ENCODE measurements at regions not wholly inside any gene's neighbourhood (a gene's known extent, or its start where the extent isn't known, plus 50 kb on each side); places are given as distances from the start of the nearest gene placed in this dataset.

GRCh38 chr15:29433507-29434248 lies 164.1 kb upstream of the NSMCE3 start:
- peaks cover 8% of the 10 kb centered on the region for H3K4me1 ChIP-seq (ENCODE audit: control insufficient read depth, low read depth, low read length)
- no peak overlapping the region for H3K9ac ChIP-seq (ENCODE audit: low read length)
- no peaks in the 10 kb centered on the region for H3K36me3 ChIP-seq (ENCODE audit: control insufficient read depth, low read depth, low read length)
- H3K9me3 ChIP-seq (ENCODE audit: control insufficient read depth, low read depth, low read length), result no peaks in the 10 kb centered on the region
- no peak overlapping the region for H3K4me3 ChIP-seq (ENCODE audit: low read length)
- no peaks in the 10 kb centered on the region for H3K27me3 ChIP-seq (ENCODE audit: control insufficient read depth, insufficient read depth, low read length)
- H3K27ac ChIP-seq (ENCODE audit: low read length), result no peak overlapping the region

DNA sequence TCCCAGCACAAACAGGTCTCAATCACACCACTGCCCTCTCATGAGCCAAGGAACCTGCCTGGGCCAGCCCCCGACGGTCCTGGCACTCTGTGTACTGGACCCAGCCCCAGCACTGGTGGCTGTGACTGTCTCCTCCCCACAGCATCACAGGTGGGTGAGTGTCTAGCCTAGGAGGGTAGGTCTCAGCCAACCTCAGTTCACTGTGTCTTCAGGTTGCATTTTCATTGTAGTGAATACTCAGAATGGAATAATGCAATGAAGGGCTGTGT lies 163.4 kb upstream of the NSMCE3 start:
- Histone ChIP-seq H3K4me1 (ENCODE audit: control insufficient read depth, low read depth, low read length) (peaks cover 8% of the 10 kb centered on the region), H3K27ac (ENCODE audit: low read length) (no peak overlapping the region), H3K9ac (ENCODE audit: low read length) (no peak overlapping the region), H3K4me3 (ENCODE audit: low read length) (no peak overlapping the region), H3K36me3 (ENCODE audit: control insufficient read depth, low read depth, low read length) (no peaks in the 10 kb centered on the region), H3K9me3 (ENCODE audit: control insufficient read depth, low read depth, low read length) (no peaks in the 10 kb centered on the region), H3K27me3 (ENCODE audit: control insufficient read depth, insufficient read depth, low read length) (no peaks in the 10 kb centered on the region)

GRCh38 chr15:29432191-29433049 lies 162.8 kb upstream of the NSMCE3 start:
- Histone ChIP-seq H3K9ac (ENCODE audit: low read length) (no peak overlapping the region), H3K27ac (ENCODE audit: low read length) (no peak overlapping the region), H3K4me1 (ENCODE audit: control insufficient read depth, low read depth, low read length) (peaks cover 8% of the 10 kb centered on the region)

DNA sequence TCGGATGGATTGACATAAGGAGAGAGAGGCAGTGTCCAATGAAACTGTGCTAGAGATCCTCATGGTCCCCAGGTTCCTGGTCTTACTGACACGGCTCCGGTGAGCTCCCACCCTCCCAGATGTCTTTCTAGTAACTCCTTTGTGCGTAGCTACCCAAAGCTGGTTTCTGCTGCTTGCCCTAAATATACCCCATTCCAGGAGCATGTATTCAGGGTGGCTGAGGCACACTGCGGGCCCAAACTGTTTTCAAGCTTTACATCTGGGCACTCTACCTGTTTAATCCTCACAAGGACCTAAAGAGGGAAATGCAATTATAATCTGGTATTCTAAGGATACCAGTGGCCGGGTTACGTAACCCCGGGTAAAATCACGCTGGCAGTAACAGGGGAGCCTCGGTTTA lies 161.2 kb upstream of the NSMCE3 start:
- no peaks in the 10 kb centered on the region for H3K36me3 ChIP-seq (ENCODE audit: control insufficient read depth, low read depth, low read length)
- H3K9ac ChIP-seq (ENCODE audit: low read length), result no peak overlapping the region
- no peak overlapping the region for H3K27ac ChIP-seq (ENCODE audit: low read length)
- peaks cover 8% of the 10 kb centered on the region for H3K4me1 ChIP-seq (ENCODE audit: control insufficient read depth, low read depth, low read length)
- H3K27me3 ChIP-seq (ENCODE audit: control insufficient read depth, insufficient read depth, low read length), result no peaks in the 10 kb centered on the region
- no peak overlapping the region for H3K4me3 ChIP-seq (ENCODE audit: low read length)
- H3K9me3 ChIP-seq (ENCODE audit: control insufficient read depth, low read depth, low read length), result no peaks in the 10 kb centered on the region

More at GRCh38 chr15:29432191-29433049, 162.8 kb upstream of the NSMCE3 start:
- Histone ChIP-seq H3K27me3 (ENCODE audit: control insufficient read depth, insufficient read depth, low read length) (no peaks in the 10 kb centered on the region), H3K4me3 (ENCODE audit: low read length) (no peak overlapping the region), H3K9me3 (ENCODE audit: control insufficient read depth, low read depth, low read length) (no peaks in the 10 kb centered on the region), H3K36me3 (ENCODE audit: control insufficient read depth, low read depth, low read length) (no peaks in the 10 kb centered on the region)

DNA sequence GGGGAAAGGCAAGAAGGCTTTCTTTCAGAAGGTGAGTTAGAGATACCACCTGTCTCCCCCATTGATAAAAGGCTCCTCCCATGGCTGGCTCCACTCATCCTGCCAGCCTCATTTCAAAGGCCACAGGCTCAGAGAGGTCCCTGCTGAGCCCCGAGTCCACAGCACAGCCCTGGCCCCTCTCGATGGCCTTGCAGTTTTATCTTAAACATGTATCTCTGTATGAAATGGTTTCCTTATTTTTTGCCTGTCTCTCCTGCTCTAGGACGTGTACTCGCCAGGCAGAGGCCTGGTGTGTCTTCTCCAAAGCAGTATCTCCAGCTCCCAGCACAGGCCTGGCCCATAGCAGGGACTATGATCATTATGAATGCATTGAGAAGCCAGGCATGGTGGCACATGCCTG lies 160.5 kb upstream of the NSMCE3 start:
- Histone ChIP-seq H3K36me3 (ENCODE audit: control insufficient read depth, low read depth, low read length) (no peaks in the 10 kb centered on the region), H3K9ac (ENCODE audit: low read length) (no peak overlapping the region), H3K9me3 (ENCODE audit: control insufficient read depth, low read depth, low read length) (no peaks in the 10 kb centered on the region), H3K4me3 (ENCODE audit: low read length) (no peak overlapping the region), H3K4me1 (ENCODE audit: control insufficient read depth, low read depth, low read length) (peaks cover 8% of the 10 kb centered on the region), H3K27me3 (ENCODE audit: control insufficient read depth, insufficient read depth, low read length) (no peaks in the 10 kb centered on the region), H3K27ac (ENCODE audit: low read length) (no peak overlapping the region)

DNA sequence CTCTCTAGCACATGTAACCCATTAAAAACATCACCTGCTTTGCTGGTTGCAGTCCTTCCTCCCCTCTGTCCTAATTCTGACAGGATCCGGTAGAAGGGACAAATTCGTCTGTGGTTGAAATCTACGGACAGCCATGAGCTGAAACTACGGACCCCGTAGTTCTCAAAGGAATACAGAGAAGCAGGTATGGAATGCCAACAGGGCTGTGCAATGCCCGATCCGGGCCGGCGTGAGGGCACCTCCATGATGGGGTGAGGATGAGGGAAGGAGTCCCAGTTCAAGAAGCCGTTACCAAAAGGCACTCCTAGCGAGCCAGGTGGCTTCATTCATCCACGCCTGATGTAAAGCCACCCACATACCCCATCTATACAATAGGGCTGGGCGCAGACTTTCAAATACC lies 160.0 kb upstream of the NSMCE3 start:
- Histone ChIP-seq H3K9ac (ENCODE audit: low read length) (no peak overlapping the region), H3K4me1 (ENCODE audit: control insufficient read depth, low read depth, low read length) (peaks cover 3% of the 10 kb centered on the region), H3K36me3 (ENCODE audit: control insufficient read depth, low read depth, low read length) (no peaks in the 10 kb centered on the region), H3K27me3 (ENCODE audit: control insufficient read depth, insufficient read depth, low read length) (no peaks in the 10 kb centered on the region), H3K27ac (ENCODE audit: low read length) (no peak overlapping the region), H3K9me3 (ENCODE audit: control insufficient read depth, low read depth, low read length) (no peaks in the 10 kb centered on the region), H3K4me3 (ENCODE audit: low read length) (no peak overlapping the region)

DNA sequence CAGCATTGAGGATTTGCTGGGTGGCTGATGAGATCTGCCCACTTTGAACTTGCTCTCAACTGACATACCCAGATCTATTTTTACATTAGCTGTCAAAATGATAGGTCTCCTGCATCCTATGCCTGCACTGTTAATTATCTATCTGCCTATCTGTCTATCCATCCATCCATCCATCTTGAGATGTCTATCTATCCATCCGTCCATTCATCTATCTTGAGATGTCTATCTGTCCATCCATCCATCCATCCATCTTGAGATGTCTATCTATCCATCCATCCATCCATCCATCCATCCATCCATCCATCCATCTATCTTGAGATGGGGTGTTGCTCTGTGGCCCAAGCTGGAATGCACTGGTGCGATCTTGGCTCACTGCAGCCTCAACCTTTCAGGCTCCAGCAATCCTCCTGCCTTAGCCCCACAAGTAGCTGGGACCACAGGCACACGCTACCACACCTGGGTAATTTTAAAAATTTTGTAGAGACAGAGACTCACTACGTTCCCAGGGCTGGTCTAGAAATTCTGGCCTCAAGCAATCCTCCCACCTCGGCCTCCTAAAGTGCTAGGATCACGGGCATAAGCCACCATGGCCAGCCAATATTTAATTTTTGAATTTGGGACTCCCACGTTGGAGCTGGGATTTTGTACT lies 159.4 kb upstream of the NSMCE3 start:
- Histone ChIP-seq H3K4me1 (ENCODE audit: control insufficient read depth, low read depth, low read length) (no peaks in the 10 kb centered on the region), H3K27me3 (ENCODE audit: control insufficient read depth, insufficient read depth, low read length) (no peaks in the 10 kb centered on the region), H3K9ac (ENCODE audit: low read length) (no peak overlapping the region), H3K36me3 (ENCODE audit: control insufficient read depth, low read depth, low read length) (no peaks in the 10 kb centered on the region), H3K9me3 (ENCODE audit: control insufficient read depth, low read depth, low read length) (no peaks in the 10 kb centered on the region), H3K27ac (ENCODE audit: low read length) (no peak overlapping the region), H3K4me3 (ENCODE audit: low read length) (no peak overlapping the region)

DNA sequence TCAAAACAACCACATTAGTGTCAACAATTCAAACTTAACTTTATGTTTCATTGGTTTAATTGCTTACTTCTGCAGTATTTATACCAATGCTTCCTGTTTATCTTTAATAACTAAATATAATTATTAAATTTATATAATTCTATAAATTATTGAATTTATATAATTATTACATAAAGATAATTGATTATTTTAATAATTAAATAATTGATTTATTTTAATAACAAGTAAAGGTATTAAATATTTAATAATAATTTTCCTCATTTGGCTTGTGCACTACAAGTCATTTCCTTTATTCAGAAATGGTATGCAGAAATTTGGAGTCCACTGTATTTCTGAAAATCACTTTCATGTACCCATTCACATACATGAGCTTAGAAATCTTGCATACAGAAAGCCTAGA lies 156.2 kb upstream of the NSMCE3 start:
- Histone ChIP-seq H3K36me3 (ENCODE audit: control insufficient read depth, low read depth, low read length) (no peaks in the 10 kb centered on the region), H3K27ac (ENCODE audit: low read length) (no peak overlapping the region), H3K9me3 (ENCODE audit: control insufficient read depth, low read depth, low read length) (no peaks in the 10 kb centered on the region), H3K27me3 (ENCODE audit: control insufficient read depth, insufficient read depth, low read length) (no peaks in the 10 kb centered on the region), H3K4me1 (ENCODE audit: control insufficient read depth, low read depth, low read length) (peaks cover 1% of the 10 kb centered on the region), H3K9ac (ENCODE audit: low read length) (no peak overlapping the region), H3K4me3 (ENCODE audit: low read length) (no peak overlapping the region)

DNA sequence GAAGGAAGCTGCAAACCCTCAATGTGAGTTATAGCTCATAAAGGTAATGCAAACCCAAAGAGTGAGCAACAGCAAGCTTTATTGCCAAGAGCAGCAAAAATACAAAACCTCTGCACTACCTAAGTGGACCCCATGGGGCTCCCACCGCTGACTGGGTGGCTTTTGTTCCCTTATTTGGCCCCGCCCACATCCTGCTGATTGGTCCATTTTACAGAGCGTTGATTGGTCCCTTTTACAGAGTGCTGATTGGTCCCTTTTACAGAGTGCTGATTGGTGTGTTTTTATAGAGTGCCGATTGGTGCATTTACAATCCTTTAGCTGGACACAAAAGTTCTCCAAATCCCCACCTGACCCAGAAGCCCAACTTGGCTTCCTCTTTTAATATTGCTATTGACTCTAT lies 154.5 kb upstream of the NSMCE3 start:
- no peak overlapping the region for H3K4me3 ChIP-seq (ENCODE audit: low read length)
- no peak overlapping the region for H3K9ac ChIP-seq (ENCODE audit: low read length)
- no peak overlapping the region for H3K27ac ChIP-seq (ENCODE audit: low read length)
- no peaks in the 10 kb centered on the region for H3K36me3 ChIP-seq (ENCODE audit: control insufficient read depth, low read depth, low read length)
- no peaks in the 10 kb centered on the region for H3K9me3 ChIP-seq (ENCODE audit: control insufficient read depth, low read depth, low read length)
- H3K4me1 ChIP-seq (ENCODE audit: control insufficient read depth, low read depth, low read length), result peaks cover 13% of the 10 kb centered on the region
- H3K27me3 ChIP-seq (ENCODE audit: control insufficient read depth, insufficient read depth, low read length), result no peaks in the 10 kb centered on the region

DNA sequence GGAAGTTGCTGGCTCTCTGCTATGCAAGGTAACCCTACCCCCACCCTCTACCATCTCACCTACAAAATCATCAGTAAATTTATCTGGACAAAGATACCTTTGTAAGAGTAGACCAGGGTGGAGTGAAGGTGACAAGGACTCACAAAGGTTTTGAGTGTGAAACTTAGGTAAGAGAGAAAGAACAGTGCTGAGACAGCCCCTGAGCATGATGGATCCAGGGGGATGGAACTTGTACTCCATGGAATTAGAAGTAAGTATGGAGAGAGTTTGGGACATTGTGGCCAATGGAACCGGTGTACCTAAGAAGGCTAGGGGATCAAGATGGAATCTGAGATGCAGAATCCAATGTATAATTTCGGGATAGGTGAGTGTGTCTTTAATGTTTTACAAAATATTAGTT lies 153.0 kb upstream of the NSMCE3 start:
- Histone ChIP-seq H3K27ac (ENCODE audit: low read length) (no peak overlapping the region), H3K9me3 (ENCODE audit: control insufficient read depth, low read depth, low read length) (no peaks in the 10 kb centered on the region), H3K36me3 (ENCODE audit: control insufficient read depth, low read depth, low read length) (no peaks in the 10 kb centered on the region), H3K9ac (ENCODE audit: low read length) (no peak overlapping the region), H3K4me3 (ENCODE audit: low read length) (no peak overlapping the region), H3K27me3 (ENCODE audit: control insufficient read depth, insufficient read depth, low read length) (no peaks in the 10 kb centered on the region), H3K4me1 (ENCODE audit: control insufficient read depth, low read depth, low read length) (peaks cover 13% of the 10 kb centered on the region)

GRCh38 chr15:29420188-29420587 lies 150.6 kb upstream of the NSMCE3 start:
- no peaks in the 10 kb centered on the region for H3K27me3 ChIP-seq (ENCODE audit: control insufficient read depth, insufficient read depth, low read length)
- H3K9me3 ChIP-seq (ENCODE audit: control insufficient read depth, low read depth, low read length), result no peaks in the 10 kb centered on the region
- H3K27ac ChIP-seq (ENCODE audit: low read length), result no peak overlapping the region
- no peak overlapping the region for H3K4me3 ChIP-seq (ENCODE audit: low read length)
- H3K9ac ChIP-seq (ENCODE audit: low read length), result no peak overlapping the region
- no peaks in the 10 kb centered on the region for H3K36me3 ChIP-seq (ENCODE audit: control insufficient read depth, low read depth, low read length)
- H3K4me1 ChIP-seq (ENCODE audit: control insufficient read depth, low read depth, low read length), result peaks cover 13% of the 10 kb centered on the region

All from iPS-18a (cell line).